Posterior vena cava (tissue), 2 donors: ENCODE measurements at regions not wholly inside any gene's neighbourhood (a gene's known extent, or its start where the extent isn't known, plus 50 kb on each side); places are given as distances from the start of the nearest gene placed in this dataset.
"Not testable (repeated sequence)": the region's sequence is repeated elsewhere in the genome, so short reads cannot be mapped to it uniquely, and the experiment has no call there.

Source experiments
- DNase-seq: peaks from one replicate; pipeline ENCODE4 v3.0.0-alpha.2; 2020; ENCODE audit warnings: low spot score
- intact Hi-C, 2 donors: fragments of 100-400 bp; cut with DNase I; formaldehyde crosslinking; loops; one replicate each; pipeline versions ENCODE4 v1.14.1 to v1.14.2; 2022 to 2023
- donor health status: DM: yes; HTN: yes; CAD: no.
- donor health status: DM: yes; HTN: yes; CAD: no.

DNA sequence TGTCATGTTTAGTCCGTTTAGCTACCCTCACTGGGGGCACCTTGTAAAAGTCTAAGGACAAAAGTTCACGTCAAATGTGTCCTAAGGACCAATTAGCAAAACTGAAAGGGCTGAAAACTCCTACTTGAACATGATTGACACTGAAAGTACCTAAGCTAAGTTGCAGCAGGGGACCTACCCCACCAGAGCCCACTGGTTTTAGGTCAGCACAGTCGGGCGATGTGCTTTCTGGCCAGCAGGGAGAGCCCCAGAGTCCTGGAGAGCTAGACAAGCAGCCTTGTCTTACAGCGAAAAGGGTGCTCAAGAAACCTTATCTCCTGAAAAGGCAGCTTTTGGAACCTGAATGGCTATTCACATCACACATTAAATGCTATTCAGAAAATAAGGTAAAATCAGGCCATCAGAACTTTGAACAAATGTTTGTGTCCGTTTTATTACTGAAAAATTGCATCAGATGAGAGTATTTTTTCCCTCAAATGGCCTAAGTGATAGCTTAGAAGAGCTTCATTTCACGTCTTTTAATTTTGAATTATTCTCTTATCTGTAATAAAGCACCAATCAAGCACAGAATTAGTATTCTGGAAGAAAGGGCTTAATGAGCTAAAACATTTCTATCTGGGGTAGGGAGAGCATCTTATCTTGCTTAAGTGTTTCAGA is 52.2 kb upstream of the MKI67 start:
- intact Hi-C loops: no loop called here
- no peak for DNase-seq

GRCh38 chr10:128180843-128181242 is 54.6 kb upstream of the MKI67 start:
- intact Hi-C loops: no loop called here
- DNase-seq: no peak

- intact Hi-C loops: no loop called here
Observed at GRCh38 chr10:128185627-128186026, 59.4 kb upstream of the MKI67 start.

GRCh38 chr10:128186959-128187787 is 61.0 kb upstream of the MKI67 start:
- DNase-seq: no peak
- intact Hi-C loops: no loop called here

More at GRCh38 chr10:128185627-128186026, 59.4 kb upstream of the MKI67 start:
- DNase-seq: no peak

DNA sequence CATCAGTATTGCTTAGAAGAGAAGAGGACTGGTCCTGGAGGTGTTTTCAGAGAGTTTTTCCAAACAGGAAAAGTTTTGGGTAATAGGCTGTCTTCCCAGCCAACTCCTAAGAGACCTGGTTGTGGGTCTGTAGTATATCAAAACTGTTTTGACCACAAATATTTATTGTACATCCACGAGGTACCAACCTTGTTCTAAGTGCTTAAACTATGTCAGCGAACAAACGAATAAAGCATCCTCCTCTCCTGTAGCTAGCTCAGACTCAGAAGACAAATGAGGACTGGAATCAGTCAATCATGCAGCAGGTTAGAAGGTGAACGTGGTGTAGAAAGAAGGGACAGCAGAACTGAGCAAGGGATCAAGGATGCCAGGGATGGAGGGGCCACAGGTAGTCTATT is 61.6 kb upstream of the MKI67 start:
- intact Hi-C loops: no loop called here
- DNase-seq: no peak

- intact Hi-C loops: no loop called here
- no peak for DNase-seq
Observed at GRCh38 chr10:128189176-128189575, 63.0 kb upstream of the MKI67 start.

GRCh38 chr10:128191847-128192246 is 65.6 kb upstream of the MKI67 start:
- intact Hi-C loops: no loop called here

DNA sequence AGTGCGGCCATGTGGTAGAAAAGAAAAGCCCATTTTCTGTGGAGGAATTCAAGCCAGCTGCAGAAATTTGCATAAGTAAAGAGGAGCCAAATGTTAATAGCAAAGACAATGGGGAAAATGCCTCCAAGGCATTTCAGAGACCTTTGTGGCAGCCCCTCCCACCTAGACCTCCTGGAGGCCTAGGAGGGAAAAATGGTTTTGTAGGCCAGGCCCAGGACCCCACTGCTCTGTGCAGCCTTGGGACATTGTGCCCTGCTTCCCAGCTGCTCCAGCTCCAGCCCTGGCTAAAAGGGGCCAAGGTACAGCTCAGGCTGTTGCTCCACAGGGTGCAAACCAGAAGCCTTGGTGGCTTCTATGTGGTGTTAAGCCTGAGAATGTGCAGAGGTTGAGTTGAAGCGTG is 75.6 kb upstream of the MKI67 start:
- intact Hi-C loops, DNase-seq: not testable (repeated sequence)

More at GRCh38 chr10:128191847-128192246, 65.6 kb upstream of the MKI67 start:
- DNase-seq: no peak

DNA sequence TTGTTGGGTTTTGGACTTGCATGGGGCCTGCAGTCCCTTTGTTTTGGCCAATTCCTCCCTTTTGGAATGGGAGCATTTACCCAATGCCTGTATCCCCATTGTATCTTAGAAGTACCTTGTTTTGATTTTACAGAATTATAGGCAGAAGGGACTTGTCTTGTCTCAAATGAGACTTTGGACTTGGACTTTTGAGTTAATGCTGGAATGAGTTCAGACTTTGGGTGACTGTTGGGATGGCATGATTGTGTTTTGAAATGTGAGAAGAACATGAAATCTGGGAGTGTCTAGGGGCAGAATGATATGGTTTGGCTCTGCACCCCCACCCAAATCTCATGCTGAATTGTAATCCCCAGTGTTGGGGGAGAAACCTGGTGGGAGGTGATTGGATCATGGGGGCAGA is 76.8 kb upstream of the MKI67 start:
- DNase-seq: no peak
- intact Hi-C loops: no loop called here

GRCh38 chr10:128205591-128205990 is 79.4 kb upstream of the MKI67 start:
- DNase-seq, intact Hi-C loops: not testable (repeated sequence)

DNA sequence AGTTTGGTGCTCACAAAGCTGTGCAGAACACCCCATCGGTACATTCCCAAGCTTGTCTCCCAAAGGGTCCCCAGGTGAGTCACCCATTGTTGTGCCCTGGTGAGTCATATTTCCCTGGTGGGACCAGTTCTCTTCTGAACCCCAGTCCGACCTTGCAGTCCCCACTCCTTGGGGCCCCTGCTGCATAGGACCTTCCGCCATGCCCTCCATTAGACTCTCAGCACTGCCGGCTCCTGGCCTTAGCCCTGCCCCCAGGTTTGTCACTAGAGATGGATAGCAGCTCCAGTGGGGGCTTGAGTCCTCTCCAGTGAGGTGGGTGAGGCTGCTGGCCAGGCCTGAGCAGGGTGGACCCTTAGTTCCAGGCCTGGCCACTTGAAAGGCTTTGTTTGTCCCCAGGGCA is 80.5 kb upstream of the MKI67 start:
- DNase-seq: no peak
- intact Hi-C loops: no loop called here

DNA sequence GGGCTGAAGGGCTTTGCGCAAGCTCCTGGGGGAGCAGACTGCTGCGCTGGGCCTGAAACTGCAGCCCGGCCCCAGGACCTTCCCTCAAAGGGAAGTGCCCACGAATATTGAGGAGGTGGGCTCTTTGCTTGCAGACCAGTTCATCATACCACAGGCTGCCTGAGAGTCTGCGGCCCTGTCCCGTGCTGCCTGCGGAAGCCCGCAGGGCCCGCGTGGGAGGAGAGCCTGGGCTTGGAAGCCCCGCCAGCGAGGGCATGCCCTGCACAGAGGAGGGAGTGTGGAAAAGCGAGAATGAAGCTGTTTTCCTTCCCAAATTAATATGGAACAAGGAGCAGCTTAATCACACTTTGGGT is 83.6 kb upstream of the MKI67 start:
- DNase-seq: no peak

GRCh38 chr10:128210215-128211063 is 84.2 kb upstream of the MKI67 start:
- peak; percentile 91 for DNase-seq
- intact Hi-C loops: no loop called here

More for the DNA sequence above, 83.6 kb upstream of the MKI67 start:
- intact Hi-C loops: no loop called here

- intact Hi-C loops: no loop called here
- DNase-seq: no peak
Observed at GRCh38 chr10:128211064-128211504, 84.9 kb upstream of the MKI67 start.

DNA sequence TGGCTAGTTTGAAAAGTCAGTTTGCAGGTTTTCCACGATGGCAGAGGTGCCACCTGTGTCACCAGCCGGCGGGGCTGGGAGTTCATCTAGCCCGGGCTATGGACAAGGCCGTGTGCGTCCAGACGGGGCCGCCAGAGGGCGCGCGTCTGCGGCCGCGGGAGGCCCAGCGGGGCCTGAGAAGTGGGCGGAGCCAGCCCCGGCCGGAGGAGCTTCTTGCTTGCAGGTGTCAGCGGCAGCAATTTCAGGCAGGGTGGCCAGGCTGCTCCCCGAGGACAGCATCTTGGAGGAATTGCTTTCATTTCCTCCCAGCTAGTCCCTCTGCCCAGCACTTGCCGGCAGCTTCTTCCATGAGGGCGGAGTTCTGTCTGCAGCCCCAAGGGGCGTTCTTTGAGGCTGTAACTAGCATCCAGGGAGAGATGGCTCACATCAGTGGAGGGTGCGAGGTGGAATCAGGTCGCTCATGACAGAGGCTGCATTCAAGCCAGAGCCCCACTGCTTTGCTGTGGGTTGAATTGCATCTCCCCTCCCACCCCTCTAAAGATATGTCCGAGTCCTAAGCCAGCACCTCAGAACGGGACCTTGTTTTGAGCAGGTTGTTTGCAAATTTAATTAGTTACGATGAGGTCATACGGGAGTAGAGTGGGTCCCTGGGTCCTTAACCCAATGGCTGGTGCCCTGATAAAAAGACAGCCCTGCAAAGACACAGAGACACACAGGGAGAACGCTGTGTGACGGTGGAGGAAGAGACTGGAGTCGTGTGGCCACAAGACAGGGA is 85.9 kb upstream of the MKI67 start:
- DNase-seq: peak; percentile 95
- intact Hi-C loops: no loop called here

GRCh38 chr10:128213156-128213555 is 86.9 kb upstream of the MKI67 start:
- intact Hi-C loops: no loop called here

GRCh38 chr10:128215733-128216132 is 89.5 kb upstream of the MKI67 start:
- intact Hi-C loops: no loop called here
- DNase-seq: no peak

More at GRCh38 chr10:128213156-128213555, 86.9 kb upstream of the MKI67 start:
- DNase-seq: no peak

GRCh38 chr10:128217136-128217535 is 90.9 kb upstream of the MKI67 start:
- intact Hi-C loops: no loop called here
- DNase-seq: no peak

GRCh38 chr10:128218161-128218560 is 91.9 kb upstream of the MKI67 start:
- no peak for DNase-seq
- intact Hi-C loops: no loop called here
